Right kidney (tissue), 1 donor: ENCODE measurements at regions not wholly inside any gene's neighbourhood (a gene's known extent, or its start where the extent isn't known, plus 50 kb on each side); places are given as distances from the start of the nearest gene placed in this dataset.
"Not testable (repeated sequence)": the region's sequence is repeated elsewhere in the genome, so short reads cannot be mapped to it uniquely, and the experiment has no call there.

Experiments
- DNase-seq: peaks from one replicate; pipeline ENCODE4 v3.0.0-alpha.2; 2016

- DNase-seq, result no peak
Observed at GRCh38 chr3:20905210-20905805, 719.3 kb upstream of the SGO1 start.

- no peak for DNase-seq
Observed at GRCh38 chr3:20904671-20905070, 718.7 kb upstream of the SGO1 start.

GRCh38 chr3:20898962-20899361, 713.0 kb upstream of the SGO1 start:
- DNase-seq, result no peak

GRCh38 chr3:20890111-20890519, 704.1 kb upstream of the SGO1 start:
- no peak for DNase-seq

- DNase-seq, result no peak
Observed at GRCh38 chr3:20878691-20879090, 692.7 kb upstream of the SGO1 start.

GRCh38 chr3:20873235-20873634, 687.2 kb upstream of the SGO1 start:
- no peak for DNase-seq

- DNase-seq, result no peak
Observed at GRCh38 chr3:20870106-20870899, 684.3 kb upstream of the SGO1 start.

- DNase-seq, result no peak
Observed at GRCh38 chr3:20865803-20866202, 679.8 kb upstream of the SGO1 start.

- DNase-seq, result no peak
Observed at GRCh38 chr3:20861454-20861853, 675.4 kb upstream of the SGO1 start.

- DNase-seq, result no peak
Observed at GRCh38 chr3:20857636-20858035, 671.6 kb upstream of the SGO1 start.

GRCh38 chr3:20853890-20854289, 667.9 kb upstream of the SGO1 start:
- DNase-seq, result no peak

- no peak for DNase-seq
Observed at GRCh38 chr3:20852712-20853111, 666.7 kb upstream of the SGO1 start.

GRCh38 chr3:20849975-20850374, 664.0 kb upstream of the SGO1 start:
- no peak for DNase-seq

- DNase-seq, result no peak
Observed at GRCh38 chr3:20846832-20847231, 660.8 kb upstream of the SGO1 start.

- DNase-seq, result no peak
Observed at GRCh38 chr3:20846066-20846465, 660.1 kb upstream of the SGO1 start.

- no peak for DNase-seq
Observed at GRCh38 chr3:20844851-20845250, 658.8 kb upstream of the SGO1 start.

- DNase-seq, result no peak
Observed at GRCh38 chr3:20842594-20843436, 656.8 kb upstream of the SGO1 start.

GRCh38 chr3:20842002-20842401, 656.0 kb upstream of the SGO1 start:
- no peak for DNase-seq

GRCh38 chr3:20837676-20838302, 651.8 kb upstream of the SGO1 start:
- no peak for DNase-seq

GRCh38 chr3:20836801-20837200, 650.8 kb upstream of the SGO1 start:
- DNase-seq, result no peak

- DNase-seq, result no peak
Observed at GRCh38 chr3:20832963-20833362, 647.0 kb upstream of the SGO1 start.

- no peak for DNase-seq
Observed at GRCh38 chr3:20822251-20822650, 636.2 kb upstream of the SGO1 start.

GRCh38 chr3:20820872-20821271, 634.9 kb upstream of the SGO1 start:
- DNase-seq, result not testable (repeated sequence)
